ENCODE measurements at regions not wholly inside any gene's neighbourhood (a gene's known extent, or its start where the extent isn't known, plus 50 kb on each side); places are given as distances from the start of the nearest gene placed in this dataset.
"Not testable (repeated sequence)": the region's sequence is repeated elsewhere in the genome, so short reads cannot be mapped to it uniquely, and the experiment has no call there.

GRCh38 chr7:80082213-80082612 lies 52.4 kb upstream of the GNAI1 start:
- DNase-seq (ENCODE audit: low spot score): no peak

GRCh38 chr7:80078886-80079285 lies 55.7 kb upstream of the GNAI1 start:
- no peak for DNase-seq (ENCODE audit: low spot score)

GRCh38 chr7:80078159-80078731 lies 56.4 kb upstream of the GNAI1 start:
- DNase-seq (ENCODE audit: low spot score): peak; percentile 6

- DNase-seq (ENCODE audit: low spot score): no peak
These were observed 64.2 kb upstream of the GNAI1 start for GRCh38 chr7:80070391-80070790.

GRCh38 chr7:80066639-80067038 lies 68.0 kb upstream of the GNAI1 start:
- no peak for DNase-seq (ENCODE audit: low spot score)

- no peak for DNase-seq (ENCODE audit: low spot score)
These were observed 70.8 kb upstream of the GNAI1 start for GRCh38 chr7:80063834-80064233.

GRCh38 chr7:80060218-80060806 lies 74.3 kb upstream of the GNAI1 start:
- DNase-seq (ENCODE audit: low spot score): peak; percentile 32

GRCh38 chr7:80057488-80057887 lies 77.1 kb upstream of the GNAI1 start:
- DNase-seq (ENCODE audit: low spot score): no peak

GRCh38 chr7:80054356-80054755 lies 80.3 kb upstream of the GNAI1 start:
- DNase-seq (ENCODE audit: low spot score): no peak

GRCh38 chr7:80053124-80053523 lies 81.5 kb upstream of the GNAI1 start:
- no peak for DNase-seq (ENCODE audit: low spot score)

- no peak for DNase-seq (ENCODE audit: low spot score)
These were observed 86.7 kb upstream of the GNAI1 start for GRCh38 chr7:80047856-80048459.

- DNase-seq (ENCODE audit: low spot score): no peak
These were observed 87.6 kb upstream of the GNAI1 start for GRCh38 chr7:80047032-80047431.

- DNase-seq (ENCODE audit: low spot score): no peak
These were observed 89.8 kb upstream of the GNAI1 start for GRCh38 chr7:80044796-80045195.

- no peak for DNase-seq (ENCODE audit: low spot score)
These were observed 93.9 kb upstream of the GNAI1 start for GRCh38 chr7:80040752-80041151.

- no peak for DNase-seq (ENCODE audit: low spot score)
These were observed 94.3 kb upstream of the GNAI1 start for GRCh38 chr7:80040335-80040734.

- DNase-seq (ENCODE audit: low spot score): no peak
These were observed 95.3 kb upstream of the GNAI1 start for GRCh38 chr7:80039251-80039884.

GRCh38 chr7:80037689-80038088 lies 96.9 kb upstream of the GNAI1 start:
- no peak for DNase-seq (ENCODE audit: low spot score)

GRCh38 chr7:80036107-80036506 lies 98.5 kb upstream of the GNAI1 start:
- DNase-seq (ENCODE audit: low spot score): no peak

- DNase-seq (ENCODE audit: low spot score): no peak
These were observed 105.9 kb upstream of the GNAI1 start for GRCh38 chr7:80028717-80029116.

GRCh38 chr7:80027611-80028173 lies 106.9 kb upstream of the GNAI1 start:
- DNase-seq (ENCODE audit: low spot score): no peak

- DNase-seq (ENCODE audit: low spot score): no peak
These were observed 107.9 kb upstream of the GNAI1 start for GRCh38 chr7:80026766-80027165.

- DNase-seq (ENCODE audit: low spot score): not testable (repeated sequence)
These were observed 114.4 kb upstream of the GNAI1 start for GRCh38 chr7:80020277-80020676.

GRCh38 chr7:80019809-80020207 lies 114.8 kb upstream of the GNAI1 start:
- not testable (repeated sequence) for DNase-seq (ENCODE audit: low spot score)
